ENCODE measurements at regions not wholly inside any gene's neighbourhood (a gene's known extent, or its start where the extent isn't known, plus 50 kb on each side); places are given as distances from the start of the nearest gene placed in this dataset.

- no peak for TF ChIP-seq CTCF (IDR thresholded peaks at IDR 0.05)
- TF ChIP-seq POLR2A (IDR thresholded peaks at IDR 0.05): no peak
Observed at GRCh38 chr17:13297183-13297582, 279.4 kb upstream of the ELAC2 start.

All from heart left ventricle (tissue), 13 donors.